VCaP (cell line): ENCODE measurements at regions not wholly inside any gene's neighbourhood (a gene's known extent, or its start where the extent isn't known, plus 50 kb on each side); places are given as distances from the start of the nearest gene placed in this dataset.

ENCODE experiments used
- H3K27ac ChIP-seq: fragments of 450-650 bp; 2 replicates; pipeline ENCODE4 v1.5.1; 2017
- CTCF ChIP-seq: fragments of 450-650 bp; conservative IDR thresholded peaks from 2 replicates; pipeline ENCODE4 v1.5.1; 2017; ENCODE audit warnings: mild to moderate bottlenecking, moderate library complexity

DNA sequence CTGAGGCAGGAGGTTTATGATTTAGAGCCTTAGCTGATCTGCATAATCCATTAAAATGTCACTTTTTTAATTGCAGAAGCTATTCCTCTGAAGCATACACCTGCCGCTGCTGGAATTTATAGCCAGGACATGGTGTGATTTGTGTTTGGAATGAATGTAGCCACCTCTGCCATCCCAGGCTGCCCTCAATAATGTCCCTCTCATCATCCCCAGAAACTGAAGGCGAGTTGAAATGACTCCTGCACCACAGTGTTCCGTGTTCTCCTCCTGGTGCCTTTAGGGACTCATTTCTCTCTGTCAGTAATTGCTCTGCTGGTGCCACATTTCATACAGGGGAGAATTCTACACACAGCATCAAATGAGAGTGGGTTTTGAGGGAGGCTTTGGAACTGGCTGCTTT, 191.0 kb downstream of the C11orf91 start:
- H3K27ac ChIP-seq: no peak overlapping the region
- no peak for TF ChIP-seq CTCF

DNA sequence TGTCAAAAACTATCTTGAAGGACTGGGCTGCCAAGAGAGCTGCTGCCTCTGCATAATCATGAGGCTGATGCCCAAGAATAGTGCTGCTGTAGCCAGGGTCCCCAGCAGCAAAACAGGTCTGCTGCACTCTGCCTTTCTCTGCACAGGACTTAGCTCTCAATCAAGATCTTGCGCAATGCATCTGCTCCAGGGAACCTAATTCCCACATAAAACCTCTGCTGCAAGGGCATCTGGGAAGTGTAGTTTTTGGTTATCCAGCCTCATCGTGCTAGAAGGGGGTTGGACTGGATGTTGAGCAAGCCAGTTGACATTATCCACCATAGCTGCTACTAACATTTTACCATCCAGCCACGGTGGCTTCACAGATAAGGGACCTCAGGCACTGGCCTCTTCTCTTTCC, 192.7 kb downstream of the C11orf91 start:
- H3K27ac ChIP-seq: no peak overlapping the region
- TF ChIP-seq CTCF: no peak

- no peak overlapping the region for H3K27ac ChIP-seq
- no peak for TF ChIP-seq CTCF
Observed at GRCh38 chr11:33507356-33507755, 193.3 kb downstream of the C11orf91 start.

GRCh38 chr11:33505093-33505492, 195.5 kb downstream of the C11orf91 start:
- no peak overlapping the region for H3K27ac ChIP-seq
- TF ChIP-seq CTCF: no peak

DNA sequence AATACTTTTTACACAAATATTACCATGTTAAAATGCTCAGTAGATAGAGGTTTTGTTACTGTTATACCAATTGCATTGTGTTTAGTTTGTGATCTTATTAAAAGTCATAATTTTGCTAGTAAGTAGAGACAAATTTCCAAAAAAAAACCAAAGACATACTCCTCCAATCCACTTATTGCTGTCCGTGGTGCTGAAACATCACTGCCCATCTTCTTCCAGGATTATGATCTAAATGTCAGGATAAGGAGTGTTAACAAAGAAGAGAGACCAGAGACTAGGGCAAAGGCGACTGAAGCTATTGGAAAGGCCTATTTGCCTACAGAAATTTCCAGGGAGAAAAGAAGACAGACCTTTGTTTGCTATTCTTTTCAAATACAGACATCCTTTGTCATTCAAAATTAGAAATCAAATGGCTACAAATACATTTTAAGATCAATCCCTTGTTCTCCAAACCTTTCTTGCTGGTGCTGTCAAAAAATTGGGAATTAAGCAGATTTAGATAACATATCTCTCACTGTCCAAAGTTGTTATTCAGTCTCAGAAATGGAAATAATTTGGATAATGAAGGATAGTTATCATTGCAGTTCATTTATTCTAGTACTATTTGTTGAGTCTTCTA, 199.7 kb downstream of the C11orf91 start:
- TF ChIP-seq CTCF: no peak
- no peak overlapping the region for H3K27ac ChIP-seq

DNA sequence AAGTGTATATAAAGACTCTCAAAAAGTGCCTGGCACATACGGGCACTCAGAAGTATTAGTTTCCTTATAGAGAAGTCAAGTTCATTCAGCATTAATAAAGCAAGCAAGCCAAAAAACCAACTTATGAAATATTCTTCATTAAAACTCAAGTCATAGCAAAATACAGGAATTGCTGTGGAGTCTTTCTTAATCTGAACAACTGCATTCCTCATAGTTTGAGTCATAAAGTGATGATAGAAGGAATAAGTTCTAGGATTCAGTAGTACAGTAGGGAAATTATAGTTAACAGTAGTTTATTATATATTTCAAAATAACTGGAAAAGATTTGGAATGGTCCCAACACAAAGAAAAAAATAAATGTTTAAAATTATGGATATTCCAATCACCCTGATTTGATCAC, 200.3 kb downstream of the C11orf91 start:
- H3K27ac ChIP-seq: no peak overlapping the region
- no peak for TF ChIP-seq CTCF

GRCh38 chr11:33492596-33492995, 208.0 kb downstream of the C11orf91 start:
- no peak for TF ChIP-seq CTCF
- H3K27ac ChIP-seq: no peak overlapping the region
